M059J (cell line): ENCODE measurements at regions not wholly inside any gene's neighbourhood (a gene's known extent, or its start where the extent isn't known, plus 50 kb on each side); places are given as distances from the start of the nearest gene placed in this dataset.

Experiments used
- DNase-seq: peaks from one replicate; pipeline ENCODE4 v3.0.0-alpha.2; 2012; ENCODE audit warnings: low read depth

DNA sequence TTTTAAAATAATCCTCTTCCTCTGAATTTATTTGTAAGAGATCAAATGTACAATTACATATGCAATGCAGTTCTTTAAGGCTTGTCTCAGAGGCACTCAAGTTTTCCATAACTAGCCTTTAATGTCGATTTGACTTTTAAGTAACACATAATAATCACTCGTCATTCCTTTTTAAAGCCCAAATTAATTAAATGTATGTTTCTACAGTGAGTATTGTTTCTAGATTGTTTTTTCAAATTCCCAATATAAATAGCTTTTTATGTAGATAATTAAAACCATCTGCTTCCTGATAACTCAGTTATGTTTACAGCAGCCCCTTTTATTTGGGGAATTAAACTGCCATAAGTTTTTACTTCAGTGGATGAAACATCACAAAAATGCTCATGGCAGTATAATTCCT lies 185.1 kb downstream of the ETNK1 start:
- DNase-seq, result no peak

GRCh38 chr12:22812531-22812930 lies 187.6 kb downstream of the ETNK1 start:
- no peak for DNase-seq

DNA sequence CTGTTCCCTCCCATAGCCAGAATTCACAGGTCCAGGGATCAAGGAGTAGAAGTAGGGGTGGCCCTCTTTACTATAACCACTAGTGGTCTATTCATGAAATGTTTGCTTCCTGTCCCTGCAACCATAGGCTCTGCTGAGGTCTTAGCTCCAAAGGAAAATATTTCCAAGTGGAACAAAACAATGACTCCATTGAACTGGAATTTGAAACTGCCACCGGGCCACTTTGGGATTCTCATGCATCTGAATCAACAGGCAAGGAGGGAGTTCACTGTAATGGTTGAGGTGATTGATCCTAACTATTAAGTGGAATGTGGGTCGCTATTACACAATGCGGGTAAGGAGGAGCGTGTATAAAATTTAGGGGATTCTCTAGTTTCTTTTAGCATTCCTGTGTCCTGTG lies 197.0 kb downstream of the ETNK1 start:
- peak; percentile 50 for DNase-seq

DNA sequence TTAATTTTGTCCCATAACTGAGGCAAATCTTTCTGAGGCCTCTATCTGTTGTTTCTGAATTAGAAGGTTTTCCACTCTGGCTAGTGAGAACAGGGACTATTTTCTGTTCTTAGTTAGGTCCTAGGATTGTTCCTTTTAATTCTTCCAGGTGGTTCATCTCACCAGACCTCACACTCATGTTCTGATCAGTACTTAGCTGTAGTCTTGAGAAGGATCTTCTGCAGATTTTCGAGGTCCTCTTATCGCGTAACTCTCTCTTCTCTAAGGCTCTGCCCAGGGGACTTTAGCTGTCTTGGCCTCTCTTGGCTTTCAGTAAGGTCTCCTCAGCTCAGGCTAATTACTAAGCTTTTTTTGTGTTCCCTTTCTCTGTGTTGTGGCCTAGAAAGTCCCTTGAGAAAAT lies 201.1 kb downstream of the ETNK1 start:
- no peak for DNase-seq

GRCh38 chr12:22826446-22826981 lies 201.5 kb downstream of the ETNK1 start:
- peak; percentile 51 for DNase-seq

DNA sequence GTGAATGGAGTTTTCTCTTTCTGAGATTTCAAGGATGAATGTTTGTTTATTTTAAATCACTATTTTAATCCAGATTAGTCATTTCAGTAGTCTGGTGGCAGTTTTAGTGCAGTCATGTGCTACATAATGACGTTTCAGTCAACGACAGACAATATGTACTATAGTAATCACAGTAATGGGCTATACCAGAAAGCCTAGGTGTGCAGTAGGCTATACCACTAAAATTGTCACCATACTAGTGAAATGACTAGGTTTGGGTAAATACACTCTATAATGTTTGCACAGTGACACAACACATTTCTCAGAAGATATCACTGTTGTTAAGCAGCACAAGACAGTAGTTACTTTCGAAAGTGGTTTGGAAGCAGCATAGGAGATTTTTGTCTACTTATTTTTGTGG lies 203.1 kb downstream of the ETNK1 start:
- DNase-seq, result no peak

DNA sequence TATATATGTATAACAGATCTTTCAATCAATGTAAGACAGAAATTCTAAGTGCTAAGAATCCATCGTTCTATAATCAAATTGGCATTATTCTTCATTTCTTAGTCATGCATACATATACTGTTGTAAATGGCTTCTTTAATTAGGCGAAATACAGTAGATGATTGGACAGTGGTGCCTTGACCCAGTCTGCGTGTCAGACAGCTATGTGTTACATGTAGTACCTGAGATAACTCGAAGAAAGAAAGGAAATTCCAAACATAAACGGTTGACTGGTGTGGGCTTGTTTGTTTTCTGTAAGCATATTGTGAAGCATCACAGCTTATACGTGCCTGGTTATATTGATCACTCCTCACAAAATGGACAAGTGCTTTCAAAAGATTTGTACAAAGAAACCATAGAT lies 210.5 kb downstream of the ETNK1 start:
- no peak for DNase-seq

DNA sequence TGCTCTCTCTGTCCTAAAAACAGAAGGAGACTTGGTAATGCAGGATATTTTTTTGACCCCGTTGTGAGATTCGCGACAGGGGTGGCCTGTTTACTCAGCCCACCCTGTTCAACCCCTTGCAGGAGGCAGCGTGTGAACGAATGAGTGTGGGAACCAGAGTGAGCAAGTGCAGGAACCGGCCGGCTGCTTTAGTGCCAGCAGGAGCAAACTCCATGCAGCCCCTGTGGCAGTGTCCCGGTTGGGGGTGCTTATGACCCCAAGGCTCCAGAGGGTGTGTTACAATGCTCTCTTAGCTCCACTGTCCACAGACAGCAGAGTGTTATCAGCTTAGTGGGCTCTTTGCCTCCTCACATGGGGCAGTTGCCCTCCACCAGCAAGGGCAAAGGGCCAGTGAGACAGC lies 225.2 kb downstream of the ETNK1 start:
- no peak for DNase-seq

DNA sequence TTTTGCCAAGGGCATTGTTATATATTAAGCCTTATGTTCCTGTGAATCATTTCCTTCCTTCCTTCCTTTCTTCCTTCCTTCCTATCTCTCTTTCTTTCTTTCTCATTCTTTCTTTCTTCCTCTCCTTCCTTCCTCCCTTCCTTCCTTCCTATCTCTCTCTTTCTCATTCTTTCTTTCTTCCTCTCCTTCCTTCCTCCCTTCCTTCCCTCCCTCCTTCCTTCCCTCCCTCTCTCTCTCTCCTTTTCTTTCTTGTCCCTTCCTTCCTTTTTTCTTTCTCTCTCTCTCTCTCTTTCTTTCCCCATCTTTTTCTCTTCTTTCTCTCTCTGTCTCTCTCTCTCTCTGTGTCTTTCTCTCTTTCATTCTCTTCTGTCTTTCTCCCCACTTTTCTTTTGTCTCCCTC lies 226.6 kb downstream of the ETNK1 start:
- DNase-seq, result no peak

DNA sequence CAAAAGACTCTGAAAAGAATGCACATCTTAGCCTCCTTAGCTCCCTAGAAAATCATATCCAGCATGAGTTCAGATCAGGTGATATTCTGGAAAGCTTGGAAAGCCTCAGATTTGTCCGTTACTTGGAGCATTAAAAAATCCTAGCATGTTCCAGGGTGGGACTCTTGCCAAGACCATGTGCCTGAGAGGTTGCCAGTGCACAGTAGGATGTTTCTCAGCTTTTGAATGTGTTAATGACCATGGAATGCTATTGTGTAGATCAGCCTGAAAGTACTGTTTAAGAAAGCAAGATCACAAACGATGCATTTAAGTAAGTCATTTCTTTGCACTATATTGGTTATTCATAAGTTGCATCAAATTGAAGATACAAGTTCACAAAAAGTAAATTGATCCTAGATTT lies 230.5 kb downstream of the ETNK1 start:
- no peak for DNase-seq

DNA sequence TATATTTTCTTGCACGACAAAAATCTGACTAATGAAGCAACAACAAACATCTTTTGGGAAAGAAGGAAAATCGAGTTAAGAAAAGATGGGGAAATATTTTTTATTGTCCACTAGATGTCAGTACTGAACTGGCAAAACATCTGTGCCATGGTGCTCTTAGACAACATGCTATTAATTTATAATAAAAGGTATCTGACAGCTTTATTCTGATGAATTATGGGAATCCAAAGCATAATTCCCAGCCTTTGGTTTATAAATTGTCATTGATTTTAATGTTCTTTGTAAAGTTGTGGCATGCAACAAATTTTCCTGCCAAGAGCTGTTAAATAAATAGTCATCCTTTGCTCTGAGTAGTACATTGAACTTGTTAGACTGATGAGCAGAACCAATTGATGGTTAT lies 231.2 kb downstream of the ETNK1 start:
- DNase-seq, result peak; percentile 29

DNA sequence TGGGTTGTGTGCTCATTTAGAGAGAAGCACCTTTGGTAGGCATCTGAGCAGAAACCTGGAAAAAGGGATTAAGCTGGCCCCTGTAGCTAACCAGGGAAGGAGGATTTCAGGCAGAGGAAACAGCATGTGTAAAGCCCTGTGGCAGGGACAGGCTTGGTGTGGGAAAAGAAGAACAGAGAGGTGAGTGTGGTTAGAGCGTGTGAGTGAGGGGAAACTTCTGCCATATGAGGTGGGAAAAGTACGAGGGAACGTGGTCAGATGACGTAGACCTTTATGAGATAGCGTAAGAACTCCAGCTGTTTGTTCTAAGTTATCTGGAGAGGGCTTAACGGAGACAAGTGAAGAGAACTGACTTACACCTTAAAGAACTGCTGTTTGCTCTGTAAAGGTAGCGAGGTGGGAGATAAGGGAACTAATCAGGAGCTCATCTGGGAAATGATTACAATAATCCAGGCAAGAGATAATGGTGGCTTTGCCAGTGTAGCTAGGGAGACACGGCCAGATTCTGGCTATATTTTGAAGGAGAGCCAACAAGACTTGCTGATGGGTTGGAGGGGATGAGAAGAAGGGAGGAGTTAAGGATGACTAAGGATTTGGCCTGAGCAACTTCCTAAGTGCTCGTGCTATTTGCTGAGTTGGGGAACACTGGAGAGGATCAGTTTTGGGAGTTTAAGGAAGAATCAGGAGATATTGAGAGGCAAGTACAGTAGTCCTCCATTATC lies 234.0 kb downstream of the ETNK1 start:
- peak; percentile 10 for DNase-seq

- no peak for DNase-seq
Measured at GRCh38 chr12:22860926-22861325, 236.0 kb downstream of the ETNK1 start.

DNA sequence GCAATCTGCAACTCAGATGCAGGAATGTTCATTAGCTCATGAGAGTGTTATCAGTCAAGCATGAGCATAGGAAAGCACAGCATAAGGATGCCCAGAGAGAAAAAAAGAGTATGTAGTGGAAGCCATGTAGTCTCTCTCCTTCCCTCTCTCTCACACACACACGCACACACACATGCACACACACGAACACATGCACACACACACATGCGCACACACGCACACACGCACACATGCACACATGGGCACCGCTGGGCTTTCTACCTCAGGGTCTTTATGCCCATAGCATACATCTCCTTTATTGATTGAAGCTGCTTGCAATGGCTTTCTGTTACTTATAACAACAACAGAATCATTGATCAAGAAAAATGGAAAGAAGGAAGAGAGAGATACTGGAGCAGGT lies 240.9 kb downstream of the ETNK1 start:
- DNase-seq, result no peak

- no peak for DNase-seq
Measured at GRCh38 chr12:22866406-22866805, 241.4 kb downstream of the ETNK1 start.

- DNase-seq, result no peak
Measured at GRCh38 chr12:22874151-22874550, 249.2 kb downstream of the ETNK1 start.

GRCh38 chr12:22876262-22876661 lies 251.3 kb downstream of the ETNK1 start:
- no peak for DNase-seq

GRCh38 chr12:22879203-22879602 lies 254.2 kb downstream of the ETNK1 start:
- no peak for DNase-seq

DNA sequence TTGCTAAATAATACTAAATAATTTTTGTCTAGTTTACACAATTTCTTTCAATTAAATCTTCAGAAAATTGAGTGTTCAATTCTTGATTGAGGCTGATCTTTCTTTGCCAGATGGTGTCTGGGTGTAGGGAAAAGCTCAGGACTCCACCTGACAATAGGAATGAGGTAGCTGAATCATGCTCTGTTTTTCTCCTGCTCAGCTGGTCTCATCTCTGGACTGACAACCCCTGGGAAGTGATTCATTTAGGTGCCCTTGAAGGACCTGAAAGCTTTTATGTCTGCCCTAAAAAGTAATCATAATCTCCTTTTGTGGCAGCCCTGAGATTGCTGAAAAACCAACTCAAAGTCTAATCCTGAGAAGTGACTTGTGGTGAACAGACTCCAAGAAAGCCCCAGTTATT lies 255.4 kb downstream of the ETNK1 start:
- DNase-seq, result no peak

- DNase-seq, result no peak
Measured at GRCh38 chr12:22880807-22881206, 255.8 kb downstream of the ETNK1 start.

DNA sequence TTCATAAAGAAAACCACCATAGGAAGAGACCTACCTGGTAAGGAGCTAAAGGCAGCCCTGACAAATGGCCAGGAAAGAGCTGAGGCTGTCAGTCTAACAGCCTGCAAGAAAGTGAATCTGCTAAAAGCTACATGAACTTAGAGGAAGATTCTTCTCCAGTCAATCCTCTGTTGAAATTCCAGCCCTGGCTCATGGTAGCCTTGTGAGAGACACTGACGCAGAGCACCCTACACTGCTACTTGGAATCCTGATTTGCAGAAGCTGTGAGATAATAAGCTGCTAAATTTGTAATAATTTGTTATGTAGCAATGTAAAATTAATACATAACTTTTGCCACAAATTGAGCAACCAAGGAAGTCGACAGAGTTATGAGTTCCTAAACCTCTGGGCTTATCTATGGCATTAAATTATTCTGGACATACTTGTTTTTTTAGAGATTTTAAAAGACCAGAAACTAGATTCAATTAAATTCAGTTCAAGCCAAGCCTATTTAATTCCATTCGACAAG lies 257.0 kb downstream of the ETNK1 start:
- DNase-seq, result no peak

DNA sequence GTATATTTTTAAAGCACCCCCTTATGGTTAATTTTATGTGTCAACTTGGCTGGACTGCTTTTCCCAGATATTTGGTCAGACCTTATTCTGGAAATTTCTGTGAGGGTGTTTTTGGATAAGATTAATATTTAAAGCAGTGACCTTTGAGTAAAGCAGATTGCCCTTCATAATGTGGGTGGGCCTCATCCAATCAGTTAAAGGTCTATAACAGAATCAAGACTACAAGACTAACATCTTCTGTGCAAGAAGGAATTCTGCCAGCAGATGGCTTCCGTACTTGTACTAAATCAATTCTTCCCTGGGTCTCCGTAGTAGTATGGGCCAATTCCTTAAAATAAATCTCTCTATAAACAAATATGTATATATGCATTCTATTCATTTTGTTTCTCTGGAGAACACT lies 257.6 kb downstream of the ETNK1 start:
- DNase-seq, result no peak

GRCh38 chr12:22893878-22894277 lies 268.9 kb downstream of the ETNK1 start:
- no peak for DNase-seq

GRCh38 chr12:22899184-22899583 lies 274.2 kb downstream of the ETNK1 start:
- no peak for DNase-seq
